Uterus (tissue), 3 donors: ENCODE measurements at regions not wholly inside any gene's neighbourhood (a gene's known extent, or its start where the extent isn't known, plus 50 kb on each side); places are given as distances from the start of the nearest gene placed in this dataset.

Source experiments
- DNase-seq, 2 donors: peaks; one replicate each; pipeline ENCODE4 v3.0.0-alpha.2; 2019 to 2020
- H3K27ac ChIP-seq, 2 donors: fragments of 200-600 bp; sonication (generic); 1 replicate in 1 of 2; 2 replicates in 1 of 2; pipeline ENCODE4 v1.5.1; 2016 to 2018
- H3K27me3 ChIP-seq, 2 donors: fragments of 200-600 bp; sonication (generic); one replicate each; pipeline ENCODE4 v1.5.1; 2018 to 2019; ENCODE audit warnings: control low read depth in 1 of 2
- H3K36me3 ChIP-seq, 2 donors: fragments of 200-600 bp; sonication (generic); one replicate each; pipeline ENCODE4 v1.5.1; 2019; ENCODE audit warnings: control low read depth in 1 of 2
- H3K4me1 ChIP-seq, 2 donors: fragments of 200-600 bp; sonication (generic); one replicate each; pipeline ENCODE4 v1.5.1; 2018 to 2019; ENCODE audit warnings: control low read depth in 1 of 2
- H3K4me3 ChIP-seq, 2 donors: fragments of 200-600 bp; sonication (generic); 1 replicate in 1 of 2; 2 replicates in 1 of 2; pipeline ENCODE4 v1.5.1; 2018 to 2019; ENCODE audit warnings: mild to moderate bottlenecking in 1 of 2
- H3K9me3 ChIP-seq, 2 donors: fragments of 200-600 bp; sonication (generic); one replicate each; pipeline ENCODE4 v1.5.1; 2019; ENCODE audit warnings: control low read depth in 1 of 2
- POLR2A ChIP-seq, 2 donors: fragments of 450-650 bp; IDR thresholded peaks; one replicate each; pipeline ENCODE4 v1.6.1; 2016; ENCODE audit warnings: antibody characterized with exemption in 2 of 2, mild to moderate bottlenecking in 1 of 2, moderate library complexity in 1 of 2
- intact Hi-C: fragments of 100-400 bp; cut with DNase I; formaldehyde crosslinking; loops from one replicate; pipeline ENCODE4 v1.15.1; 2023; ENCODE audit warnings: low total_unique reads
- TF ChIP-seq, protein P1 (sequence below), 4 experiments: fragments of 200-600 bp in 2 of 4; fragments of 450-650 bp in 2 of 4; sonication (generic) in 2 of 4; IDR thresholded peaks; one replicate each; pipeline ENCODE4 v1.5.1; 2016 to 2019; ENCODE audit warnings: antibody characterized with exemption in 4 of 4, mild to moderate bottlenecking in 2 of 4, moderate library complexity in 1 of 4
- donor health status: DM: yes; HTN: yes; CAD: no.

DNA sequence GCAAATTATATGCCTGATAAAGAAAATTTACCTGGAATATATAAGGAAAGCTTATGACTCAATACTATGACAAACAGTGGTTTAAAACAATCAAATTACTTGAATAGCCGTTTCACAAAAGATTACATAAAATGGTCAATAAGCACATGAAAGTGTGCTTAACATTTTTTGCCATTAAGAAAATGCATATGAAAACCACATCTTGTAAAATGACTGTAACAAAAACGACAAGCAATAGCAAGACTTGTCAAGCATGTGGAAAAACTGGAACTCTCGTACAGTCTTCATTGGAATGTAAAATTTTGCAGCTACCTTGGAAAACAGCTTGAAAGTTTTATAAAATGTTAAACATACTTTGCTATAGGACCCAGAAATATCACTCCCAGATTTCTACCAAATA is 1110.3 kb downstream of the NAALADL2 start:
- intact Hi-C loops: no loop called here
- H3K4me3 ChIP-seq: no peak overlapping the region
- no peak for DNase-seq
- no peak for TF ChIP-seq POLR2A (IDR thresholded peaks at IDR 0.05)
- TF ChIP-seq, protein P1, sequence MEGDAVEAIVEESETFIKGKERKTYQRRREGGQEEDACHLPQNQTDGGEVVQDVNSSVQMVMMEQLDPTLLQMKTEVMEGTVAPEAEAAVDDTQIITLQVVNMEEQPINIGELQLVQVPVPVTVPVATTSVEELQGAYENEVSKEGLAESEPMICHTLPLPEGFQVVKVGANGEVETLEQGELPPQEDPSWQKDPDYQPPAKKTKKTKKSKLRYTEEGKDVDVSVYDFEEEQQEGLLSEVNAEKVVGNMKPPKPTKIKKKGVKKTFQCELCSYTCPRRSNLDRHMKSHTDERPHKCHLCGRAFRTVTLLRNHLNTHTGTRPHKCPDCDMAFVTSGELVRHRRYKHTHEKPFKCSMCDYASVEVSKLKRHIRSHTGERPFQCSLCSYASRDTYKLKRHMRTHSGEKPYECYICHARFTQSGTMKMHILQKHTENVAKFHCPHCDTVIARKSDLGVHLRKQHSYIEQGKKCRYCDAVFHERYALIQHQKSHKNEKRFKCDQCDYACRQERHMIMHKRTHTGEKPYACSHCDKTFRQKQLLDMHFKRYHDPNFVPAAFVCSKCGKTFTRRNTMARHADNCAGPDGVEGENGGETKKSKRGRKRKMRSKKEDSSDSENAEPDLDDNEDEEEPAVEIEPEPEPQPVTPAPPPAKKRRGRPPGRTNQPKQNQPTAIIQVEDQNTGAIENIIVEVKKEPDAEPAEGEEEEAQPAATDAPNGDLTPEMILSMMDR (IDR thresholded peaks at IDR 0.05): no peak
- H3K9me3 ChIP-seq: no peaks in the 10 kb centered on the region
- H3K36me3 ChIP-seq: no peaks in the 10 kb centered on the region
- H3K27me3 ChIP-seq: no peaks in the 10 kb centered on the region
- H3K27ac ChIP-seq: no peak overlapping the region
- no peaks in the 10 kb centered on the region for H3K4me1 ChIP-seq

GRCh38 chr3:175965036-175965435 is 1105.9 kb downstream of the NAALADL2 start:
- Histone ChIP-seq H3K27me3 (no peaks in the 10 kb centered on the region), H3K4me1 (no peaks in the 10 kb centered on the region), H3K36me3 (no peaks in the 10 kb centered on the region), H3K4me3 (no peak overlapping the region), H3K27ac (no peak overlapping the region), H3K9me3 (no peaks in the 10 kb centered on the region)
- intact Hi-C loops: no loop called here
- TF ChIP-seq, protein P1 (IDR thresholded peaks at IDR 0.05): no peak
- no peak for TF ChIP-seq POLR2A (IDR thresholded peaks at IDR 0.05)
- DNase-seq: no peak

DNA sequence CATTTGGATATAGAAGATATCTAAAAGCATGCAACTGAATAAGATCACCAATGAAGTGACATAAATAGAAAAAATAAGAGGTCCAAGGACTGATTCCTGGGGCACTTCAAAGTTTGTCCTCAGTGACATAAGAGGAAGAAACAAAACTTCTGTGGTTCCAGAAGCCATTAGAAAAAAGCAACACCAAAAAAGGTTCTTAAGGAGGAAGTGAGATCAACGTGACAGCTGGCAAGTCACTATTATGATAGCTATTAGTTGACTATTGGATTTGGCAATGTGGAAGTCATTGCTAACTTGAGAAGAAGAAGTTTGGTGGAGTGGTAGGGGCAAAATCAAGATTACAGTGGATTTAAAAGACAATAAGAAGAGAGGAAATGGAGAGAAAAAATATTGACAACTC is 1098.3 kb downstream of the NAALADL2 start:
- intact Hi-C loops: no loop called here
- no peak for TF ChIP-seq POLR2A (IDR thresholded peaks at IDR 0.05)
- TF ChIP-seq, protein P1 (IDR thresholded peaks at IDR 0.05): no peak
- no peak overlapping the region for H3K4me3 ChIP-seq
- no peaks in the 10 kb centered on the region for H3K27me3 ChIP-seq
- H3K4me1 ChIP-seq: no peaks in the 10 kb centered on the region
- H3K27ac ChIP-seq: no peak overlapping the region
- H3K9me3 ChIP-seq: no peaks in the 10 kb centered on the region
- no peaks in the 10 kb centered on the region for H3K36me3 ChIP-seq
- DNase-seq: no peak

- Histone ChIP-seq H3K4me3 (no peak overlapping the region), H3K4me1 (no peaks in the 10 kb centered on the region), H3K9me3 (no peaks in the 10 kb centered on the region), H3K27ac (no peak overlapping the region), H3K36me3 (no peaks in the 10 kb centered on the region), H3K27me3 (no peaks in the 10 kb centered on the region)
- DNase-seq: no peak
- intact Hi-C loops: no loop called here
- TF ChIP-seq, protein P1 (IDR thresholded peaks at IDR 0.05): no peak
- no peak for TF ChIP-seq POLR2A (IDR thresholded peaks at IDR 0.05)
Measured at GRCh38 chr3:175956964-175957363, 1097.8 kb downstream of the NAALADL2 start.

DNA sequence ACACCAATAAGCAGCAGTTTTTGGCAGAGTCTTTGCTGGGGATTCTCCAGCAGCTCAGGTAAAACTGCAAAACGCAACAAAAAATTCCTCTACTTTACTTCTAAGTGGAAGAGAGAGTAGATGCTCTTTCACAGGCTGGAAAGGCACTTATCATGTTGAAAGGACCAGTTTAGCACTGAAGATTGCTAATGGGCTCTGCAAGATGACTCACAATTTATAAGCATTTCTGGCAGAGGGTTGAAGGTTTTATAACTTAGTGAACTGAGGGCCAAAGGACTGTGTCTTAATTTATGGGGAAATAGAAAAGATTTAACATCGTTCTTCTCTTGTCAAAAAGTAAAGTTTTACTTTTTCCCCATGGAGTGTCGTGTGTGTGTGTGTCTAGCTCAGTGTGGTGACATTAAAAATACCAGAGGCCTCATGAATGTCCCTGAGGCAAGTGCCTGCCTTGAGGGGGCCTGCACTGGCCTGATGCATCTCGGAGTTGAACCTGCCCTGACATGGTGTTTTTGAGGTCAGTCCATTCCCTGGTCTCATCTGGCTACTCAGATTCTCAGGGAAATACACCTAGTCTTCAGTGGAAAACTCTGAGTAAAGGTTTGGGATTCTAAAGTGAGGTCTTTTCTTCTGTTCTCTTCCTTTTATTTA is 1092.0 kb downstream of the NAALADL2 start:
- H3K9me3 ChIP-seq: no peaks in the 10 kb centered on the region
- peak overlapping the region in 1 of 2 donors; percentile 37 for H3K27ac ChIP-seq
- H3K36me3 ChIP-seq: no peaks in the 10 kb centered on the region
- DNase-seq: no peak
- no peak overlapping the region for H3K4me3 ChIP-seq
- TF ChIP-seq, protein P1 (IDR thresholded peaks at IDR 0.05): no peak
- no peak for TF ChIP-seq POLR2A (IDR thresholded peaks at IDR 0.05)
- H3K27me3 ChIP-seq: no peaks in the 10 kb centered on the region
- intact Hi-C loops: no loop called here
- no peaks in the 10 kb centered on the region for H3K4me1 ChIP-seq
